H9 (cell line): ENCODE measurements at regions not wholly inside any gene's neighbourhood (a gene's known extent, or its start where the extent isn't known, plus 50 kb on each side); places are given as distances from the start of the nearest gene placed in this dataset.

ENCODE experiments used
- DNase-seq: peaks from one replicate; pipeline ENCODE4 v3.0.0-alpha.2; 2017
- H2AFZ ChIP-seq: one replicate; pipeline ENCODE4 v1.6.1; 2013; ENCODE audit warnings: mild to moderate bottlenecking, low read length, control low read depth, moderate library complexity
- H2AK5ac ChIP-seq: 2 replicates; pipeline ENCODE4 v1.6.1; 2013; ENCODE audit warnings: low read length, control low read depth, mixed read lengths; ENCODE audit not compliant: insufficient read length
- H2BK120ac ChIP-seq: one replicate; pipeline ENCODE4 v1.6.1; 2013; ENCODE audit warnings: low read depth, mild to moderate bottlenecking, low read length, control low read depth, inconsistent platforms; ENCODE audit not compliant: poor library complexity, severe bottlenecking
- H2BK12ac ChIP-seq: 2 replicates; pipeline ENCODE4 v1.6.1; 2013; ENCODE audit warnings: low read length, control low read depth, mixed read lengths, low read depth; ENCODE audit not compliant: insufficient read length
- H2BK15ac ChIP-seq: 2 replicates; pipeline ENCODE4 v1.6.1; 2013; ENCODE audit warnings: low read depth, low read length, control low read depth
- H2BK20ac ChIP-seq: one replicate; pipeline ENCODE4 v1.6.1; 2013; ENCODE audit warnings: low read depth, mild to moderate bottlenecking, low read length, control low read depth, inconsistent platforms; ENCODE audit not compliant: poor library complexity, severe bottlenecking
- H2BK5ac ChIP-seq: 2 replicates; pipeline ENCODE4 v1.6.1; 2013; ENCODE audit warnings: low read length, control low read depth, mixed read lengths; ENCODE audit not compliant: insufficient read length
- H3K14ac ChIP-seq: 2 replicates; pipeline ENCODE4 v1.6.1; 2013; ENCODE audit warnings: low read length, control low read depth; ENCODE audit not compliant: insufficient read depth
- H3K18ac ChIP-seq: 2 replicates; pipeline ENCODE4 v1.6.1; 2013; ENCODE audit warnings: low read depth, mild to moderate bottlenecking, mixed read lengths, low read length, control low read depth; ENCODE audit not compliant: insufficient read length
- H3K23ac ChIP-seq: 2 replicates; pipeline ENCODE4 v1.6.1; 2013; ENCODE audit warnings: low read length, control low read depth, mixed read lengths, low read depth; ENCODE audit not compliant: insufficient read length
- H3K23me2 ChIP-seq: 2 replicates; pipeline ENCODE4 v1.6.1; 2013; ENCODE audit warnings: low read depth, mild to moderate bottlenecking, mixed read lengths, low read length, control low read depth; ENCODE audit not compliant: insufficient read length, poor library complexity, severe bottlenecking
- H3K27ac ChIP-seq: 2 replicates; pipeline ENCODE4 v1.5.1; 2013; ENCODE audit warnings: low read length, control low read depth, mixed read lengths, low read depth; ENCODE audit not compliant: insufficient read length
- H3K27me3 ChIP-seq: 2 replicates; pipeline ENCODE4 v1.6.1; 2013; ENCODE audit warnings: low read length, control low read depth, inconsistent platforms; ENCODE audit not compliant: insufficient read depth
- H3K4ac ChIP-seq: 2 replicates; pipeline ENCODE4 v1.6.1; 2013; ENCODE audit warnings: low read depth, mild to moderate bottlenecking, control low read depth, inconsistent platforms, low read length, moderate library complexity
- H3K4me1 ChIP-seq: 2 replicates; pipeline ENCODE4 v1.6.1; 2013; ENCODE audit warnings: low read length, control low read depth, inconsistent platforms; ENCODE audit not compliant: insufficient read depth
- H3K4me2 ChIP-seq: 2 replicates; pipeline ENCODE4 v1.6.1; 2013; ENCODE audit warnings: low read length, control low read depth, mixed read lengths; ENCODE audit not compliant: insufficient read length, insufficient read depth
- H3K56ac ChIP-seq: 2 replicates; pipeline ENCODE4 v1.6.1; 2013; ENCODE audit warnings: low read depth, mild to moderate bottlenecking, mixed read lengths, low read length, control low read depth; ENCODE audit not compliant: insufficient read length
- H3K79me1 ChIP-seq: 2 replicates; pipeline ENCODE4 v1.6.1; 2013; ENCODE audit warnings: low read depth, mild to moderate bottlenecking, moderate library complexity, low read length, control low read depth, inconsistent platforms; ENCODE audit not compliant: insufficient read depth, poor library complexity, severe bottlenecking
- H3K79me2 ChIP-seq: 2 replicates; pipeline ENCODE4 v1.6.1; 2013; ENCODE audit warnings: low read length, control low read depth, inconsistent platforms; ENCODE audit not compliant: insufficient read depth
- H3K9ac ChIP-seq: 2 replicates; pipeline ENCODE4 v1.6.1; 2013; ENCODE audit warnings: low read length, control low read depth, mixed read lengths; ENCODE audit not compliant: insufficient read length; ENCODE audit errors: extremely low read depth
- H3K9me3 ChIP-seq: one replicate; pipeline ENCODE4 v1.6.1; 2013; ENCODE audit warnings: low read depth, low read length, inconsistent platforms; ENCODE audit not compliant: control insufficient read depth
- H3T11ph ChIP-seq: one replicate; pipeline ENCODE4 v1.6.1; 2013; ENCODE audit warnings: mild to moderate bottlenecking, low read length, control low read depth, inconsistent platforms
- H4K20me1 ChIP-seq: one replicate; pipeline ENCODE4 v1.6.1; 2013; ENCODE audit not compliant: control insufficient read depth, insufficient read length, insufficient read depth
- H4K5ac ChIP-seq: 2 replicates; pipeline ENCODE4 v1.6.1; 2013; ENCODE audit warnings: low read depth, mild to moderate bottlenecking, mixed read lengths, low read length, control low read depth; ENCODE audit not compliant: insufficient read length
- H4K8ac ChIP-seq: replicated peaks from 2 replicates; pipeline ENCODE4 v1.6.1; 2013; ENCODE audit warnings: low read length, control low read depth, mixed read lengths, low read depth; ENCODE audit not compliant: insufficient read length
- H4K91ac ChIP-seq: 2 replicates; pipeline ENCODE4 v1.6.1; 2013; ENCODE audit warnings: low read depth, mild to moderate bottlenecking, moderate library complexity, mixed read lengths, low read length, control low read depth; ENCODE audit not compliant: insufficient read length
- H3K27ac Mint-ChIP-seq, 3 experiments: 2 replicates in 2 of 3; 3 replicates in 1 of 3; pipeline ENCODE4 v1.8.0; 2020 to 2021; ENCODE audit warnings: mixed read lengths in 3 of 3, mild to moderate bottlenecking in 1 of 3, moderate library complexity in 1 of 3
- H3K27me3 Mint-ChIP-seq: 2 replicates; pipeline ENCODE4 v1.8.0; 2021; ENCODE audit warnings: low read depth, mild to moderate bottlenecking, moderate library complexity, mixed read lengths
- H3K36me3 Mint-ChIP-seq, 3 experiments: 2 replicates in 2 of 3; 3 replicates in 1 of 3; pipeline ENCODE4 v1.8.0; 2020 to 2021; ENCODE audit warnings: low read depth in 3 of 3, mixed read lengths in 3 of 3; ENCODE audit not compliant: insufficient read depth in 1 of 3
- H3K4me1 Mint-ChIP-seq, 2 experiments: 2 replicates each; pipeline ENCODE4 v1.8.0; 2020; ENCODE audit warnings: mixed read lengths in 2 of 2
- H3K4me3 Mint-ChIP-seq, 2 experiments: 2 replicates in 1 of 2; 3 replicates in 1 of 2; pipeline ENCODE4 v1.8.0; 2020 to 2021; ENCODE audit warnings: mild to moderate bottlenecking in 2 of 2, mixed read lengths in 2 of 2, moderate library complexity in 1 of 2
- H3K9me3 Mint-ChIP-seq, 2 experiments: 2 replicates in 1 of 2; 3 replicates in 1 of 2; pipeline ENCODE4 v1.8.0; 2020; ENCODE audit warnings: mild to moderate bottlenecking in 2 of 2, mixed read lengths in 2 of 2, moderate library complexity in 1 of 2
- CTCF ChIP-seq: fragments of 200-600 bp; sonication (generic); conservative IDR thresholded peaks from 3 replicates; pipeline ENCODE4 v1.8.0; 2021; ENCODE audit warnings: antibody characterized with exemption, mild to moderate bottlenecking
- WGBS: extraction: QIAGEN DNeasy Blood & Tissue Kit; methylation state at CpG from one replicate; pipeline ENCODE4 v1.1.7; 2013; ENCODE audit warnings: missing lambda C conversion rate, low lambda C conversion rate, mixed read lengths; ENCODE audit not compliant: insufficient read length; ENCODE audit errors: extremely low coverage; 5-methylcytosine and 5-hydroxymethylcytosine counted together

DNA sequence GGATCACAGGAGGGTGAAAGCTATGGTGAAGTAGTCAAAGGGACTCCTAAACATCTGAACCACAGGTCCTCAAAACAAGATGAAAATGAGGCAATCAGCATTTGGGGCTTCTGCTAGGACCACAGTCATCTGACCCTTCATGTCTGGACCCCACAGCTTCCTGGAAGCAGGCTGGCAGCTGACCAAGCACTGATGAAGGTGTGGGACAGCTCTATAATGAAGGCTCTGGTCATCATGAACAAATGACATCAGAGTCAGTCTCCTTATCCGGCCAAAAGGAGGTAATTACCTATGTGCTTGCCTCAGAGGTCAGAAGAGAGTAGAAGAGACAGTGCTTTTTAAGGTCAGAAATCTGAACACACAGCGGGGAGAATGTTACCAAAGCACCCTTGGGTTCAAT is 101.2 kb upstream of the GNAO1 start:
- H3K27ac ChIP-seq, result no peak overlapping the region
- H2BK15ac ChIP-seq, result no peak overlapping the region
- H4K5ac ChIP-seq, result no peak overlapping the region
- no peak overlapping the region for H2BK5ac ChIP-seq
- H3K27me3 ChIP-seq, result no peaks in the 10 kb centered on the region
- H2BK20ac ChIP-seq, result no peak overlapping the region
- H3K23me2 ChIP-seq, result no peaks in the 10 kb centered on the region
- H2AFZ ChIP-seq, result no peak overlapping the region
- H2BK12ac ChIP-seq, result no peak overlapping the region
- H3K18ac ChIP-seq, result no peak overlapping the region
- H3K27me3 Mint-ChIP-seq, result peaks cover 3% of the 10 kb centered on the region
- no peak overlapping the region for H3K27ac Mint-ChIP-seq
- no peak overlapping the region for H3K56ac ChIP-seq
- H3K79me2 ChIP-seq, result no peaks in the 10 kb centered on the region
- no peak overlapping the region for H3K23ac ChIP-seq
- no peak overlapping the region for H3K4me3 Mint-ChIP-seq
- no peaks in the 10 kb centered on the region for H3K9me3 ChIP-seq
- H3K14ac ChIP-seq, result no peak overlapping the region
- H2BK120ac ChIP-seq, result no peak overlapping the region
- H3K4ac ChIP-seq, result no peak overlapping the region
- no peak overlapping the region for H3T11ph ChIP-seq
- no peaks in the 10 kb centered on the region for H3K4me1 ChIP-seq
- no peak overlapping the region for H3K9ac ChIP-seq
- TF ChIP-seq CTCF, result no peak
- no peaks in the 10 kb centered on the region for H3K36me3 Mint-ChIP-seq
- WGBS, result no CpG with 5 or more reads among the region's 2 CpGs
- no peak for DNase-seq
- no peak overlapping the region for H3K4me2 ChIP-seq
- no peaks in the 10 kb centered on the region for H3K9me3 Mint-ChIP-seq
- H4K20me1 ChIP-seq, result no peaks in the 10 kb centered on the region
- no peak overlapping the region for H4K91ac ChIP-seq
- H2AK5ac ChIP-seq, result no peak overlapping the region
- H4K8ac ChIP-seq, result no peak overlapping the region
- peaks cover 6 to 7% of the 10 kb centered on the region in 2 experiments; a peak in 3 of 4 replicates for H3K4me1 Mint-ChIP-seq
- no peaks in the 10 kb centered on the region for H3K79me1 ChIP-seq
